ENCODE measurements at regions not wholly inside any gene's neighbourhood (a gene's known extent, or its start where the extent isn't known, plus 50 kb on each side); places are given as distances from the start of the nearest gene placed in this dataset.

DNA sequence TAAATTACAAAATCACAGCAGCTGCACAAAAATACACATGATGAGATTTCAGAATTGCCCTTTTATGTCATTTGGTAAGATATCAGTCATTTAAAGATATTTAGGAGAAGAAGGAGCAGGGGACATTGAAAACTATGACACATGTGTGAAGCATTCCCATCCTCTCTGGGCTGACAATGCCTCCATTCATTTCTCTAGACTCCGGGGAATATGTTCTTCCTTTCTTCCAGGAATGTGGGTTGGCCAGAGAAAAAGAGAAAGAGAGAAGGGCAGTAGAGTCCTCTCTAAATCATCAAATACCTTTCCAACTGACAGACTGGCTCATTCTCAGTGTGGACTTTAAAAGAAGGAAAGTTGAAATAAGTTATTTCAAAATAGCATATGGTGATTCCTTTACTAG, 205.6 kb upstream of the ADAMTSL1 start:
- no peak for DNase-seq
- Histone ChIP-seq H2AFZ (ENCODE audit: low read length) (no peak overlapping the region), H3K27me3 (replicated peaks; ENCODE audit: insufficient read depth, low read length) (no peaks in the 10 kb centered on the region), H3K79me2 (ENCODE audit: low read length) (no peaks in the 10 kb centered on the region), H3F3A (ENCODE audit: insufficient read depth, low read length) (no peaks in the 10 kb centered on the region), H3K36me3 (replicated peaks; ENCODE audit: insufficient read depth, low read length) (no peaks in the 10 kb centered on the region), H3K9ac (ENCODE audit: low read length) (no peak overlapping the region), H3K27ac (ENCODE audit: low read length) (no peak overlapping the region), H3K9me2 (replicated peaks; ENCODE audit: insufficient read depth, low read length) (no peaks in the 10 kb centered on the region), H3K4me3 (ENCODE audit: low read length) (no peak overlapping the region), H3K4me1 (ENCODE audit: low read length) (no peaks in the 10 kb centered on the region), H3K9me3 (replicated peaks; ENCODE audit: insufficient read depth, low read length) (no peaks in the 10 kb centered on the region), H3K4me2 (ENCODE audit: low read depth, low read length) (no peak overlapping the region), H4K20me1 (ENCODE audit: insufficient read depth, low read length) (no peaks in the 10 kb centered on the region)
- TF ChIP-seq, protein P1, sequence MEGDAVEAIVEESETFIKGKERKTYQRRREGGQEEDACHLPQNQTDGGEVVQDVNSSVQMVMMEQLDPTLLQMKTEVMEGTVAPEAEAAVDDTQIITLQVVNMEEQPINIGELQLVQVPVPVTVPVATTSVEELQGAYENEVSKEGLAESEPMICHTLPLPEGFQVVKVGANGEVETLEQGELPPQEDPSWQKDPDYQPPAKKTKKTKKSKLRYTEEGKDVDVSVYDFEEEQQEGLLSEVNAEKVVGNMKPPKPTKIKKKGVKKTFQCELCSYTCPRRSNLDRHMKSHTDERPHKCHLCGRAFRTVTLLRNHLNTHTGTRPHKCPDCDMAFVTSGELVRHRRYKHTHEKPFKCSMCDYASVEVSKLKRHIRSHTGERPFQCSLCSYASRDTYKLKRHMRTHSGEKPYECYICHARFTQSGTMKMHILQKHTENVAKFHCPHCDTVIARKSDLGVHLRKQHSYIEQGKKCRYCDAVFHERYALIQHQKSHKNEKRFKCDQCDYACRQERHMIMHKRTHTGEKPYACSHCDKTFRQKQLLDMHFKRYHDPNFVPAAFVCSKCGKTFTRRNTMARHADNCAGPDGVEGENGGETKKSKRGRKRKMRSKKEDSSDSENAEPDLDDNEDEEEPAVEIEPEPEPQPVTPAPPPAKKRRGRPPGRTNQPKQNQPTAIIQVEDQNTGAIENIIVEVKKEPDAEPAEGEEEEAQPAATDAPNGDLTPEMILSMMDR (IDR thresholded peaks at IDR 0.05; ENCODE audit: low read length), result no peak
- no peak for TF ChIP-seq EZH2phosphoT487 (IDR thresholded peaks at IDR 0.05; ENCODE audit: low read length)
- no peak for TF ChIP-seq EZH2 (optimal IDR thresholded peaks at IDR 0.05; ENCODE audit: low read depth, low read length)

DNA sequence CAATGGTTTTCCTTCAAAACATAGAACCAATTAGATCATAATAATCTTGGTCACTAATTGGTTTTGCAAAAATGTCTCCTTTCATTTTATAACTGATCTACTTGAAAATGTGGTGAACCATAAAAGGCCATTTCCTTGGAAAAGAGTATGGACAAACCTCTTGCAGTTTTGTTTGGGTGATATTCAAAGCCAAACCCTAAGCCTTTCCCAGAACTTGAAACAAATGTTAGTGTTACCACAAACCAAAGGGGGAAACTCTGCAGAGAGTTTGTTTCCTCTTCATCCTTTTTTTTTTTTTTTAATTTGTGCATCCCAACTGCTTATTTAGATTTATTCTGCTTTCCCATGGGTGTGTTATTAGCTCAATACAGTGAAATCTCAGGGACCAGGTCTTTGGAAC, 204.4 kb upstream of the ADAMTSL1 start:
- Histone ChIP-seq H3K9ac (ENCODE audit: low read length) (no peak overlapping the region), H2AFZ (ENCODE audit: low read length) (no peak overlapping the region)

DNA sequence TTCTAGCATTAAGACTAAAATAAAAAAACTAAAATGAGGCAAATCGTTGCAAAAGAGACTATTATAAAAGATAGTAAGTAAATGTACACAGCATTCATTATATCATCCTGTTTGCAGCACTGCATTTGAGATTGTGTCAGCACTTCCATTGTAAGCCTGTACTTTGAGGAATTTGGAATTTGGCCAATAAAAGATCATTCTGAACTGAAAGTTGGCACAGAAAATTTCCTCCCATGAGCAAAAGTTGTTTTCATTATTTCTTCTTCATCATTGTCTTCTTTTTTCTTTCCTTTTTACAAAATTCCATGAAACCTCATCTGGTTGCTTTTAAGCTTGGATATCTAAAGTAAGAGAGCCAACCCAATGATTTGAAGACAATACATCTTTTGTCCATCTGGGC, 199.3 kb upstream of the ADAMTSL1 start:
- H3K79me2 ChIP-seq (ENCODE audit: low read length), result no peaks in the 10 kb centered on the region
- H3K36me3 ChIP-seq (replicated peaks; ENCODE audit: insufficient read depth, low read length), result no peaks in the 10 kb centered on the region
- H3K27ac ChIP-seq (ENCODE audit: low read length), result no peak overlapping the region
- H3K9me2 ChIP-seq (replicated peaks; ENCODE audit: insufficient read depth, low read length), result no peaks in the 10 kb centered on the region
- no peak overlapping the region for H2AFZ ChIP-seq (ENCODE audit: low read length)
- TF ChIP-seq EZH2 (optimal IDR thresholded peaks at IDR 0.05; ENCODE audit: low read depth, low read length) (no peak), EZH2phosphoT487 (IDR thresholded peaks at IDR 0.05; ENCODE audit: low read length) (no peak)
- TF ChIP-seq, protein P1 (IDR thresholded peaks at IDR 0.05; ENCODE audit: low read length), result no peak
- no peaks in the 10 kb centered on the region for H3K27me3 ChIP-seq (replicated peaks; ENCODE audit: insufficient read depth, low read length)
- H3K9me3 ChIP-seq (replicated peaks; ENCODE audit: insufficient read depth, low read length), result no peaks in the 10 kb centered on the region
- H4K20me1 ChIP-seq (ENCODE audit: insufficient read depth, low read length), result no peaks in the 10 kb centered on the region
- no peak overlapping the region for H3K9ac ChIP-seq (ENCODE audit: low read length)
- no peaks in the 10 kb centered on the region for H3K4me1 ChIP-seq (ENCODE audit: low read length)
- H3K4me3 ChIP-seq (ENCODE audit: low read length), result no peak overlapping the region
- H3K4me2 ChIP-seq (ENCODE audit: low read depth, low read length), result no peak overlapping the region
- no peak for DNase-seq
- no peaks in the 10 kb centered on the region for H3F3A ChIP-seq (ENCODE audit: insufficient read depth, low read length)

More for the DNA sequence above, 204.4 kb upstream of the ADAMTSL1 start:
- Histone ChIP-seq H4K20me1 (ENCODE audit: insufficient read depth, low read length) (no peaks in the 10 kb centered on the region), H3K4me2 (ENCODE audit: low read depth, low read length) (no peak overlapping the region), H3K4me3 (ENCODE audit: low read length) (no peak overlapping the region), H3K27me3 (replicated peaks; ENCODE audit: insufficient read depth, low read length) (no peaks in the 10 kb centered on the region), H3K9me3 (replicated peaks; ENCODE audit: insufficient read depth, low read length) (no peaks in the 10 kb centered on the region), H3K36me3 (replicated peaks; ENCODE audit: insufficient read depth, low read length) (no peaks in the 10 kb centered on the region), H3F3A (ENCODE audit: insufficient read depth, low read length) (no peaks in the 10 kb centered on the region), H3K4me1 (ENCODE audit: low read length) (no peaks in the 10 kb centered on the region), H3K79me2 (ENCODE audit: low read length) (no peaks in the 10 kb centered on the region), H3K27ac (ENCODE audit: low read length) (no peak overlapping the region), H3K9me2 (replicated peaks; ENCODE audit: insufficient read depth, low read length) (no peaks in the 10 kb centered on the region)
- TF ChIP-seq, protein P1 (IDR thresholded peaks at IDR 0.05; ENCODE audit: low read length), result no peak
- no peak for TF ChIP-seq EZH2 (optimal IDR thresholded peaks at IDR 0.05; ENCODE audit: low read depth, low read length)
- no peak for TF ChIP-seq EZH2phosphoT487 (IDR thresholded peaks at IDR 0.05; ENCODE audit: low read length)
- no peak for DNase-seq

Data from MM.1S (cell line).